ENCODE measurements at regions not wholly inside any gene's neighbourhood (a gene's known extent, or its start where the extent isn't known, plus 50 kb on each side); places are given as distances from the start of the nearest gene placed in this dataset.

GRCh38 chr18:4986677-4987076, 210.4 kb downstream of the AKAIN1 start:
- TF ChIP-seq E2F6 (IDR thresholded peaks at IDR 0.05; ENCODE audit: borderline replicate concordance, low read depth) (no peak), MYC (IDR thresholded peaks at IDR 0.05; ENCODE audit: borderline replicate concordance, low read length) (no peak), POLR2A (IDR thresholded peaks at IDR 0.05; ENCODE audit: low read length) (no peak), MAFK (IDR thresholded peaks at IDR 0.05; ENCODE audit: partially characterized antibody) (no peak), JUN (IDR thresholded peaks at IDR 0.05) (no peak), RFX5 (IDR thresholded peaks at IDR 0.05) (no peak), RAD21 (conservative IDR thresholded peaks at IDR 0.05 in 1 of 2, IDR thresholded peaks at IDR 0.05 in 1 of 2) (no peak), CTCF (IDR thresholded peaks at IDR 0.05) (no peak), KDM1A (IDR thresholded peaks at IDR 0.05; ENCODE audit: low read depth) (no peak), BHLHE40 (IDR thresholded peaks at IDR 0.05; ENCODE audit: low read depth, low read length) (no peak)
- TF ChIP-seq, protein P1, sequence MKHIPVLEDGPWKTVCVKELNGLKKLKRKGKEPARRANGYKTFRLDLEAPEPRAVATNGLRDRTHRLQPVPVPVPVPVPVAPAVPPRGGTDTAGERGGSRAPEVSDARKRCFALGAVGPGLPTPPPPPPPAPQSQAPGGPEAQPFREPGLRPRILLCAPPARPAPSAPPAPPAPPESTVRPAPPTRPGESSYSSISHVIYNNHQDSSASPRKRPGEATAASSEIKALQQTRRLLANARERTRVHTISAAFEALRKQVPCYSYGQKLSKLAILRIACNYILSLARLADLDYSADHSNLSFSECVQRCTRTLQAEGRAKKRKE (CRISPR knock-in tag; IDR thresholded peaks at IDR 0.05; ENCODE audit: low read depth): no peak
- ChIA-PET CTCF (no interaction called here), POLR2A (no interaction called here)
- no peak overlapping the region for H3K27ac ChIP-seq
- no peak for ATAC-seq
- no peak overlapping the region for H3K4me2 ChIP-seq
- no peak for DNase-seq (ENCODE audit: low read depth in 1 of 2, low spot score in 1 of 2)
- H3K4me3 ChIP-seq: no peak overlapping the region
- 0% methylated on average over 2 of the region's 6 CpGs for WGBS (ENCODE audit: missing lambda C conversion rate)
- H3K4me1 ChIP-seq: no peaks in the 10 kb centered on the region
- FAIRE-seq: no peak
- no peaks in the 10 kb centered on the region for H3K9me3 ChIP-seq

GRCh38 chr18:4986066-4986465, 211.0 kb downstream of the AKAIN1 start:
- CTCF ChIA-PET: no interaction called here
- H3K4me2 ChIP-seq: no peak overlapping the region
- FAIRE-seq: no peak
- no peaks in the 10 kb centered on the region for H3K9me3 ChIP-seq
- TF ChIP-seq NFE2L2 (conservative IDR thresholded peaks at IDR 0.05; ENCODE audit: low read length): no peak
- TF ChIP-seq RARB (CRISPR knock-in tag; IDR thresholded peaks at IDR 0.05): no peak
- no peak for TF ChIP-seq NPAS2 (CRISPR knock-in tag; IDR thresholded peaks at IDR 0.05; ENCODE audit: borderline replicate concordance)
- no peak for TF ChIP-seq MAZ (IDR thresholded peaks at IDR 0.05; ENCODE audit: borderline replicate concordance, low read depth, low read length)
- no peak for TF ChIP-seq PHF8 (IDR thresholded peaks at IDR 0.05; ENCODE audit: borderline replicate concordance, low read depth)
- TF ChIP-seq EHF (CRISPR knock-in tag; IDR thresholded peaks at IDR 0.05): no peak
- no peak for TF ChIP-seq REST (IDR thresholded peaks at IDR 0.05)
- no peak for TF ChIP-seq RCOR1 (IDR thresholded peaks at IDR 0.05; ENCODE audit: low read depth, low read length)
- no peak for TF ChIP-seq ELK1 (IDR thresholded peaks at IDR 0.05; ENCODE audit: low read depth, low read length)
- POLR2A ChIA-PET: no interaction called here
- no peak overlapping the region for H3K27ac ChIP-seq
- no peak for ATAC-seq
- no peaks in the 10 kb centered on the region for H3K4me1 ChIP-seq
- no peak for DNase-seq (ENCODE audit: low read depth in 1 of 2, low spot score in 1 of 2)
- H3K4me3 ChIP-seq: no peak overlapping the region

All from A549 (cell line).